NT2/D1 (cell line): ENCODE measurements at regions not wholly inside any gene's neighbourhood (a gene's known extent, or its start where the extent isn't known, plus 50 kb on each side); places are given as distances from the start of the nearest gene placed in this dataset.

ENCODE experiments used
- SUZ12 ChIP-seq: IDR thresholded peaks from 2 replicates; pipeline ENCODE4 v1.6.1; 2011; ENCODE audit not compliant: insufficient read length, insufficient read depth; ENCODE audit errors: extremely low read depth
- ZNF274 ChIP-seq: IDR thresholded peaks from 2 replicates; pipeline ENCODE4 v1.6.1; 2011; ENCODE audit warnings: mild to moderate bottlenecking, low read depth, low read length

DNA sequence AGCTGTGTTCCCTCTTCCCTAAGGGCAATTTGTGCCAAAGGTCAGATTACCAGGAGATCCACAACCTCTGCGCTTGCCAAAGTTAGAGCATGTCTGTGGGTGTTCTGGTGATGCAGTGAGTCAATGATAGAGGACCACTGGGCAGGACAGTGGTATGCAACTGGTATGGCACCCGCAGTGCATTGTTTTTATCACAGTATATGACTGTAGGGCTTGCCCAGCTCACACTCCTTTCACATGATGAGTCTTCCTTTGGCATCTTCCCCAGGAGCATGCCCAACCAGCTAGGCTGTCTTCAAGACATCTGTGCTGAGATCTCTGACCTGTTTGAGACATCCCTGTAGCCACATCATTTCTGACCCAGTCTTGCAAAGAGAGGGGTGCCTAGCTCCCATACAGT is 1650.0 kb upstream of the CDH6 start:
- TF ChIP-seq SUZ12 = no peak
- TF ChIP-seq ZNF274 = no peak
